ENCODE measurements at regions not wholly inside any gene's neighbourhood (a gene's known extent, or its start where the extent isn't known, plus 50 kb on each side); places are given as distances from the start of the nearest gene placed in this dataset.

- TF ChIP-seq NPAS2 (CRISPR knock-in tag; IDR thresholded peaks at IDR 0.05; ENCODE audit: borderline replicate concordance) (no peak), MAZ (IDR thresholded peaks at IDR 0.05; ENCODE audit: borderline replicate concordance, low read depth, low read length) (no peak)
Observed at GRCh38 chr15:46567968-46568367, 933.1 kb downstream of the SQOR start (continued).

- 0% methylated on average over 1 of the region's 1 CpG for WGBS (ENCODE audit: missing lambda C conversion rate)
- no peak for ATAC-seq
Observed at GRCh38 chr15:46569781-46570180, 935.0 kb downstream of the SQOR start.

GRCh38 chr15:46576646-46577395, 942.0 kb downstream of the SQOR start:
- Histone ChIP-seq H3K27ac (no peak overlapping the region), H3K9me3 (no peaks in the 10 kb centered on the region), H3K4me1 (no peaks in the 10 kb centered on the region), H3K4me2 (no peak overlapping the region), H3K4me3 (no peak overlapping the region)
- 0% methylated on average over 1 of the region's 1 CpG for WGBS (ENCODE audit: missing lambda C conversion rate)
- ATAC-seq (no peak), FAIRE-seq (no peak), DNase-seq (ENCODE audit: low read depth in 1 of 2, low spot score in 1 of 2) (no peak)
- CTCF ChIA-PET = no interaction called here
- POLR2A ChIA-PET = no interaction called here
- TF ChIP-seq FOSL2 (IDR thresholded peaks at IDR 0.05) = no peak
- no peak for TF ChIP-seq FOSL2 (CRISPR knock-in tag; IDR thresholded peaks at IDR 0.05)
- no peak for TF ChIP-seq CBX2 (IDR thresholded peaks at IDR 0.05; ENCODE audit: borderline replicate concordance, low read depth)
- no peak for TF ChIP-seq MAX (IDR thresholded peaks at IDR 0.05)
- TF ChIP-seq RNF2 (IDR thresholded peaks at IDR 0.05; ENCODE audit: borderline replicate concordance, low read depth) = no peak
- no peak for TF ChIP-seq PHF8 (IDR thresholded peaks at IDR 0.05; ENCODE audit: borderline replicate concordance, low read depth)
- TF ChIP-seq BCL3 (IDR thresholded peaks at IDR 0.05) = no peak
- no peak for TF ChIP-seq ZSCAN20 (CRISPR knock-in tag; IDR thresholded peaks at IDR 0.05)
- TF ChIP-seq CBX8 (IDR thresholded peaks at IDR 0.05) = no peak

More at GRCh38 chr15:46569781-46570180, 935.0 kb downstream of the SQOR start:
- Histone ChIP-seq H3K4me2 (no peak overlapping the region), H3K9me3 (no peaks in the 10 kb centered on the region), H3K4me1 (no peaks in the 10 kb centered on the region), H3K27ac (no peak overlapping the region), H3K4me3 (no peak overlapping the region)
- DNase-seq (ENCODE audit: low read depth in 1 of 2, low spot score in 1 of 2) = no peak
- CTCF ChIA-PET = no interaction called here
- POLR2A ChIA-PET = no interaction called here
- TF ChIP-seq JUN (IDR thresholded peaks at IDR 0.05) (no peak), EP300 (IDR thresholded peaks at IDR 0.05) (no peak), E2F6 (IDR thresholded peaks at IDR 0.05; ENCODE audit: borderline replicate concordance, low read depth) (no peak), CBX2 (IDR thresholded peaks at IDR 0.05; ENCODE audit: borderline replicate concordance, low read depth) (no peak), HMGXB4 (CRISPR knock-in tag; IDR thresholded peaks at IDR 0.05; ENCODE audit: borderline replicate concordance) (no peak), NFE2L2 (conservative IDR thresholded peaks at IDR 0.05; ENCODE audit: low read length) (no peak)
- FAIRE-seq = no peak

- Histone ChIP-seq H3K9me3 (no peaks in the 10 kb centered on the region), H3K4me2 (no peak overlapping the region), H3K4me3 (no peak overlapping the region), H3K4me1 (no peaks in the 10 kb centered on the region), H3K27ac (no peak overlapping the region)
- no peak for FAIRE-seq
- 0% methylated on average over 2 of the region's 2 CpGs for WGBS (ENCODE audit: missing lambda C conversion rate)
- no peak for DNase-seq (ENCODE audit: low read depth in 1 of 2, low spot score in 1 of 2)
- no peak for ATAC-seq
- ChIA-PET POLR2A (no interaction called here), CTCF (no interaction called here)
- TF ChIP-seq MAFK (IDR thresholded peaks at IDR 0.05; ENCODE audit: partially characterized antibody) (no peak), KDM1A (IDR thresholded peaks at IDR 0.05; ENCODE audit: low read depth) (no peak), HMGXB4 (CRISPR knock-in tag; IDR thresholded peaks at IDR 0.05; ENCODE audit: borderline replicate concordance) (no peak), PHF8 (IDR thresholded peaks at IDR 0.05; ENCODE audit: borderline replicate concordance, low read depth) (no peak), HEYL (CRISPR knock-in tag; IDR thresholded peaks at IDR 0.05) (no peak), CEBPB (IDR thresholded peaks at IDR 0.05) (no peak), NFE2L2 (conservative IDR thresholded peaks at IDR 0.05; ENCODE audit: low read length) (no peak), NR3C1 (IDR thresholded peaks at IDR 0.05) (no peak), MAX (IDR thresholded peaks at IDR 0.05) (no peak), RARB (CRISPR knock-in tag; IDR thresholded peaks at IDR 0.05) (no peak), TP53 (CRISPR knock-in tag; IDR thresholded peaks at IDR 0.05) (no peak), SREBF2 (IDR thresholded peaks at IDR 0.05) (no peak)
Observed at GRCh38 chr15:46577767-46578166, 942.9 kb downstream of the SQOR start.

Data from A549 (cell line).